COLO668 (cell line): ENCODE measurements at regions not wholly inside any gene's neighbourhood (a gene's known extent, or its start where the extent isn't known, plus 50 kb on each side); places are given as distances from the start of the nearest gene placed in this dataset.
A peak's percentile ranks its signal among the peaks of the same experiment; 100 is the strongest.

Experiments
- DNase-seq: peaks from one replicate; lab custom pipeline; 2025; ENCODE audit not compliant: unreplicated experiment; lab: John Stamatoyannopoulos, UW

DNA sequence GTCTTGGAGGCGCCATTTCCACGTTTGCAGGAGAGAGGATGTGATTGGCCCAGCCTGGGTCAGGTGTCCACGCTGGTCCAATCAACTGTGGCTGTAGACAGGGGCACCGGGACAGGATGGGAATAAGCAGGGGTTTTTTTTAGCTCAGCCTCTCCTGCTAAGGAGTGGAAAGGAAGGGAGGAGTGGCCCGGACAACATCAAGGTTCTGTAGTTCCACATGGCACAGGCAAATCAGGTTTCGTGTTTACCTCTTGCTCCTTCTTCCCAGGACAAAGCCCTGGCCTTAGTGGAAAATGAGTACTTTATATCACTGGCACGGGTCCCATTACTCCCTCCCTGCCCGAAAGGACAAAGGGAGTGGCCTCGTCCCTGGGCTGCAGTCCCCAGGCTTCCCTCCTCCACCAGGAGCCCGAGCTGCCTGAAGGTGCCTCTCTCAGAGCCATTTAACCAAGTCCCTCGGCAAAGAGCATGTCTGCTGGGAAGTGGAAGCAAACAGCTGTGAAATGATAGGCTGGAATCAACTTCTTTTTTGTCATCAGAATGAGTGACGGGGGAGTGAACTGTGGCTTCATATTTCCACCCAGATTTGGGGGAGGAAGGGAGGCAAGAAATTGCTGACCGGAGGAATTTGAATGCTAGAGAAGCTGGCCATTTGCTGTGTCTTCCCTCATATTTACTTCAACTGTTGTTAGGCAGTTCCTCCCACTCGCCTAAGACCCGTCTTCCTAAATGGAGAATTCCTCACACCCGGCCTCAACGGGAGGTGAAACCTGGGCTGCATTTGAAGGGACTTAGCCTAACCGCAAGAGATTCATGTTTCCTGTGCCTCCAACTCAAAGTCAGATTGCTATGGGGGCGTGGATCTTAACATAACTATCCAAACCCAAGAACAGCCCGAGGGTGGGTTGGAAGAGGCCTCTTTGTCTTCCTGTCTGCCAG is 84.9 kb upstream of the SLC44A3 start:
- no peak for DNase-seq

DNA sequence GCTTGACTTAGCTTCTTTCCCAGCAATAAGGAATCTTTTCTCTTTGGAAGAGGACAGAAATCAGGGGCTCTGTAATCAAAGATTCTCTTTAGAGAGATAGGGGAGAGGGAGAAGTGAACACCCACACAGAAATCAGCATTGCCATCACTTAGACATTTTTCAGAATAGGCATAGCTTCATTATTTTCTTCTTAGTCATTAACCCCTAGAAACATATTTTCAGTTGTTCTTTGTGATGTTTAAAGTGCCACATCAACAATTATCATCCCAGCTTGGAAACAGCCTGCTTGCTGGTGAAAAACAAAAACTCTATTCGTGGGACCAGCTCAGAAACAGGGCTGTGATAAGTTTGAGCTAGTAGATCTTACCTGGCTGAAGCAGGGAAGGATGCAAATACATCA is 88.3 kb upstream of the SLC44A3 start:
- no peak for DNase-seq

DNA sequence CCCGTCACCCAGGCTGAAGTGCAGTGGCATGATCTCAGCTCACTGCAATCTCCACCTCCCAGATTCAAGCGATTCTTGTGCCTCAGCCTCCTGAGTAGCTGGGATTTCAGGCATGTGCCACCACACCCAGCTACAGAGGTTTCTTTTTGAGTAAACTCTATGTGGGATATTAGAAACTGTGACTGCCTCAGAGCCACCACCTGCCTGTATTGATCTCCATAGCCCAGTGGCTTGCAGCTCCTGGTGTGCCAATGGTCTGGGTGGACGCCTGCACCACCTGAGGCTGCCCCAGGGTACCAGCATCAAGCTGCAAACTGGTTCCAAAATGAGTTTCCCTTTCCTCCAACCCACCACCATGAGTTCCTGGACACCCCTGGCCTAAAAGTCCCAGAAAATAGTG is 89.7 kb upstream of the SLC44A3 start:
- no peak for DNase-seq

GRCh38 chr1:94729267-94729666 is 90.9 kb upstream of the SLC44A3 start:
- DNase-seq, result no peak

DNA sequence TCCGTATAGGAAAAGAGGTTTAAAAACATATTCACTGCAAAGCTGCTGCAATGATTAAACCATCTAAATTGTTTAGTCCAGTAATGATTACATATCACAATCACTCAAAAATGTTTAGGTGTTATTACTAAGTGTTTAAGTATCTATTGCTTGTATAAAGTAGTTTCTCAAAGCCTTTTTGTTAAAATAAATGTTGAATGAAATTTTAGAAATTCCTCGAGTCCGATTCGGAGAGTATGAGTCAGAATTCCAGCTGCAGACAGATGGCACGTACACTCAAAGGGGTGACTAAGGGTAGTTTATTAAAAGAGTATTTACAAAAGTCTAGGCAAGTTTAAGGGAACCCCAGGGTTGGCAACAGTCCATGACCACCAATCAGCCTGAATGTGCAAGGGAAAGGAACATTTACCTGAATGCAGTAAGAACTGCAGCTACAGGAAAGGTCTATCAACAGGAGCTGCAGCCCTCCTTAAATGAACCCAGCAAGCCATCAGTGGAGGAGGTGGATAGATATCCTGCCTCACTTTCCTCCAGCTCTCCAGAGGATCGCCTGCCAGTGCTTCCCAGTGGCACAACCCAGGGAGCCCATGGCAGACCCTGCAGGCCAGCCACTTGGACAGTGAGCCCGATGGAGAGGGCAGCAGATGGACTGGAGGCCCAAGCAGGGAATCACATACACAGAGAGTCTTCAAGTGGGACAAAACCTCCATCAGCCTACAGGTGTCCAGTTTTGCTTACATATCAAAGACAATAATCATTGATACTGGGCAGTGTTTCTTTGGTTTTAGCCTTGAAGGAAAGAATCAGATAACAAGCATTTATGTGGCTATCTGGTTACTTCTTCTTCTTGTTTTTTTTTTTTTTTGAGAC is 92.1 kb upstream of the SLC44A3 start:
- peak; percentile 20 for DNase-seq

DNA sequence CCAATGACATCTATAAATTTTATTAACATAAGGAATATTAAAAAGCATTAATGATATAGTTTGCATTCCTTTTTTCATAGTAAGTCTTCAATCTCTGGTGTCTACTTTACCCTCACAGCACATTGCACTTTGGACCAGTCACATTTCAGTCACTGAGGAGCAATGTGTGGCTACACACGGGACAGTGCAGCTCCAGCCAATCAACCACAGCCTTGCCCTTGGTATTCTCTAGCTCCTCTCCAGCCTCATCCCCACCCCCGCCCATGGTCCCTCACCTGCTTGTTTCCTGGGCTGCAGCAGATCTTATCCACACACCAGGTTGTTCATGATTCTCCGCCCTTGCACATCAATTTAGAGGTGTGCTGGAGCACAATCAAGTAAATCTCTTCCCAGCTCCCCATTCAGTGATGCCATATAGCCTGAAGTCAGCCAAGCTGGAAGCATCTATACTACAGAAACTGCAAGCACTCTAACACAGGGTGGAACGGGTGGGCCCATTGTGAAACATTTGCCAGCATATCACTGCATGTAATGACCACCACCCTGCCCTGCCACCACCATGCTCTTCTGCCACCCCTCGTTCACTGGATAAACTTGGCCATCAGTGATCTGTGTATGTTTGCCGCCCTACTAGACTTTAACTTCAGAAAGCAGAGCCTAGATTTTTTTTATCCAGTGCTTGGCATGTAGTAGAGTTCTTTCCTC is 93.0 kb upstream of the SLC44A3 start:
- DNase-seq, result no peak

GRCh38 chr1:94725566-94725965 is 94.6 kb upstream of the SLC44A3 start:
- DNase-seq, result no peak

GRCh38 chr1:94723894-94724293 is 96.3 kb upstream of the SLC44A3 start:
- DNase-seq, result no peak

GRCh38 chr1:94723463-94723862 is 96.7 kb upstream of the SLC44A3 start:
- no peak for DNase-seq

GRCh38 chr1:94722181-94722580 is 98.0 kb upstream of the SLC44A3 start:
- no peak for DNase-seq

DNA sequence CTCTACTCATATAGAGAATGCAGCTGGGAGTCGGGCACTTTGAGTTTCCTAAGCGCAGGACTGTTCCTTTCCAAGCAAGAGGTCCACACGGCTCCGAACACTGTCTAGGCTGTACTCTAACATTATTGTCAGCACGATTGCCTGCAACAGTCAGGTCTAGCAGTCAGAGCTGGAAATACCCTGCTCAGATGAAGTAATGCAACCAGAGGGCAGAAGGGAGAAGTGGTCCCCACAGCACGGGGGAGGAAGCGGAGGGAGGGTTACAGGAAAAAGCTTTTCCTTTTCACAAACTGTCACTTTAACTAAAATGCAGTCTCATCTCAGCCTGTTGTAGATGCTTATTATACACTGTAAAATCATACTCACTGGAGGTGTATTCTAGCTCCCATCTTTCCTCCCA is 98.9 kb upstream of the SLC44A3 start:
- DNase-seq, result no peak

DNA sequence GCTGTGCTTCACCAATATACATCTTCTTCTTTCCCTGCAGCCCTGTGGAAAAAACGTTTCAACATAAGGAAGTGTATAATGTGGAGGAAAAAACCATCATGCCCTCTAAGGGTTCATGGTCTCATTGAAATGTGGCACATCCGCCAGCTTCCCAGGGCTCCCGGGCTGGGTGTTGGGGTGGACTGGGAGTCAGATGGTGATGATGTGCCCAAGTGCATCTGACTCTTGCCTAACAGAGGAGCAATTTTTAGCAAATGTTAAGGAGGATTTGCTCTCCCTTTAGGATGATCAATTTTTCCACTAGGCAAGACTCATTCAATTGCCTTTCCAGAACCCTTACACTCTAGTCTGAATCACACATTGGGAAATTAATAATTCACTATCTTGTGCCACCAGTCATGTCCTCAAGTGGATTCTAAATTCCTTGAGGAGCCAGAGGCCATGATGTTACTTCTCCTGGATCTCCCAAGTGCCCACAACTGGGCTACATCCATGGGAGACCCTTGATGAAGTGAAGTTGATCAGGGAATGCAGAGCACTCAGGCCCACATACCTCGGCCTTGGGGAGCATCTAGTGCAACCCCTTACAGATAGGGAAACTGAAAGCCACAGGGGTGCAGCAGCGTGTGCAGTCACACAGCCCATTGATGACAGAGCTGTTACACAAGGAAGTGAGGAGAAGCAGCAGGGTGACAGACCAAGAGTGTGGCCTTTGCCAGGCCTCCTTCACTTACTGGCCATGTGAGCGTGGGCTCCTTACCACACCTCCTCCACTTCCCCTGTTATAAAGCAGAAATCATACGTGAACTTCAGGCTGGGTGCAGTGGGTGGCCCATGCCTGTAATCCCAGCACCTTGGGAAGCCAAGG is 100.0 kb upstream of the SLC44A3 start:
- no peak for DNase-seq

- DNase-seq, result no peak
These were observed 103.2 kb upstream of the SLC44A3 start for GRCh38 chr1:94716965-94717364.

DNA sequence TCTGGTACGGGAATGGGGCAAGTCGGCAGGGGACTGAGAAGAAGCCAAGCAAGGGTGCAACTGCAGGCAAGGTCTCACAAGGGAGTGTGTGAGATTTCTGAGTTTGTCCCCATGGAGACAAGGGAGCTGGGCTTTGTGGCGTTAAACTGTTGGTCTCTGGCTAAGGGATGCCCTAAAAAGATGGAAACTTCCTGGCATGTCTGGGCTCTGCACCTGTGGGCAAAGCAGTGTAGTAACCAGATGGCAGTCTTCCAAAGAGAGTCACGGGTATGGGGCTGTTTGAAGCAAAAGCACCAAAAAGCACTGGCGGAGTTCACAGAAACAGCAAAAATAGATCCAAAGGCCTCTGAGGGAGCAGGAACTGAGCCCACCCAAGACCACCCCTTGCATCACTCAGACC is 104.8 kb upstream of the SLC44A3 start:
- DNase-seq, result no peak

DNA sequence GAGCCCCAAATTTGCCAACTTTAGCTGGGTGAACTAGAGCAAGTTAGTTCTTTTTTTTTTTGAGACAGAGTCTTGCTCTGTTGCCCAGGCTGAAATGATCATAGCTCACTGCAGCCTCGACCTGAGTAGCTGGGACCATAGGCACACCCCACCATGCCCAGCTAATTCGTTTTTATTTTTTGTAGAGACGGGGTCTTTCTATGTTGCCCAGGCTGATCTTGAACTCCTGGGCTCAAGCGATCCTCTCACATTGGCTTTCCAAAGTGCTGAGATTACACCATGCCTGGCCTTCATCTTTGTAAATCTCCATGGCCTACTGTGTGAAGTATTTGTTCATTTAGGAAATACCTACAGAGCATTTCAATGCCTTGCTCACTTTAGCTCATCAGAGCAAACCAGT is 105.6 kb upstream of the SLC44A3 start:
- no peak for DNase-seq

DNA sequence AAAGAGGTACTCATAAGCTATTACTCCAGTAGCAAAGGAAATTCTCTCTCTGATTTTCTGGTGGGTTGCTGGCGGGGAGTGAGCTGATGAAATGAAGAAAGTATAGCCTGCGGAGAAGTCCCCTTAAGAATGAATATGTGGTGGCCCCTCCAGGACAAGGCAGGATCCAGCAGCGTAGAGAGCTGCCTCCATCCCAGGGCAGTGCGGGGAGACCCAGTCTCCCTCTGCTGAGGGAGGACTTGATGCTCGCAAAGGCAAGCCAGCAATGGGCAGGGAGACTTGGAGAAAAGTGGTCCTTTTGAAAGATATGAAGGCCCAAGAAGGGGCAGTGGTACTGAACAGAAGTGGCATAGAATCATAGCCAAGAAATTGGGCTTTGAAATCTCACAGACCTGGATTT is 106.0 kb upstream of the SLC44A3 start:
- no peak for DNase-seq

- peak; percentile 81 for DNase-seq
These were observed 106.5 kb upstream of the SLC44A3 start for GRCh38 chr1:94713472-94714141.

- DNase-seq, result no peak
These were observed 110.1 kb upstream of the SLC44A3 start for GRCh38 chr1:94709891-94710581.

DNA sequence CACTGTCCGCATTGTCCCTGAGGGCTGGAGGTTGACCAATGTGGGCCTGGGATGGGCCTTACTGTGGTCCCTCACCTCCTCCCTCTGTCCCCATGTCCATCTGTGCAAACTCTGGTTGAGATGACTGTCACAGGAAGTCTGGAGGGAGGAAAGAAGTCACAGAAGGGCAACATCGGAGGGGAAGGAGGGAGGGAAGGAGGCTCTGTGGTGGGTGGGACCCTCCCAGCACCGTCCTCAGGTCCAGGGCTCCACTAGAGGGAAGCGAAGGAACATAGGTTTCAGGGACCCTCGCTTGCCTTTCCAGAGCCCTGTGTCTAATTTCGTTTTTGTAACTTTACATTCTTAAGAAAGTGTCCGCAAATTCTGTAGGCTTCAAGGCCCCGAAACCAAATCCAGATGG is 111.3 kb upstream of the SLC44A3 start:
- no peak for DNase-seq
